PC-9 (cell line): ENCODE measurements at regions not wholly inside any gene's neighbourhood (a gene's known extent, or its start where the extent isn't known, plus 50 kb on each side); places are given as distances from the start of the nearest gene placed in this dataset.

ENCODE experiments used
- CTCF ChIP-seq: fragments of 200-600 bp; sonication (generic); conservative IDR thresholded peaks from 2 replicates; pipeline ENCODE4 v1.6.1; 2017; ENCODE audit warnings: mixed run types, antibody characterized with exemption, mild to moderate bottlenecking, moderate library complexity
- EZH2 ChIP-seq: fragments of 200-600 bp; sonication (generic); IDR thresholded peaks from 2 replicates; pipeline ENCODE4 v1.8.0; 2017; ENCODE audit warnings: antibody characterized with exemption, low read depth

GRCh38 chr6:112466373-112467151, 119.4 kb downstream of the RFPL4B start:
- no peak for TF ChIP-seq CTCF
- no peak for TF ChIP-seq EZH2
